ENCODE measurements at regions not wholly inside any gene's neighbourhood (a gene's known extent, or its start where the extent isn't known, plus 50 kb on each side); places are given as distances from the start of the nearest gene placed in this dataset.
A peak's percentile ranks its signal among the peaks of the same experiment; 100 is the strongest.

DNA sequence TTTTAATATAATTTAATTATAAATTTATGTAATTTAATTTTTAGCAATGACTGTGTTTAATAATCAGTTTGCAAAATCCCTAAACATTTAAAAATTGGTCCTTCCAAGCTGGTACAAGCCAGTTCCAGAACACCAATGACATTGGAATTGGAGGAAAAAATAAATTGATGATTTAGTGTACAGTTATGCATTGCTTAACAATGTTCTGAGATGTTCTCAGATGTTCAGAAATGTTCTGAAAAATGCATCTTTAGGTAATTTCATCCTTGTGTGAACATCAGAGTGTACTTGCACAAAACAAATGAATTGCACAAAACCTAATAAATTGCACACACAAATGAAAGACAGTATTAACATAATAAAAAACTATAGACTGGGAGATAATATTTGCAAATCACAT is 95.2 kb downstream of the TRIB2 start:
- Histone ChIP-seq H3K9me3 (no peaks in the 10 kb centered on the region), H3K4me3 (no peak overlapping the region), H3K4me1 (no peaks in the 10 kb centered on the region), H3K27ac (no peak overlapping the region), H3K27me3 (no peaks in the 10 kb centered on the region), H3K36me3 (replicated peaks in 1 of 2; ENCODE audit: insufficient read depth in 1 of 2, low read depth in 2 of 2) (no peaks in the 10 kb centered on the region)
- DNase-seq, result no peak
- intact Hi-C loops (cut with DNase I), result no loop called here
- ATAC-seq, result no peak
- no peak for TF ChIP-seq POLR2A (IDR thresholded peaks at IDR 0.05)
- TF ChIP-seq, protein P1, sequence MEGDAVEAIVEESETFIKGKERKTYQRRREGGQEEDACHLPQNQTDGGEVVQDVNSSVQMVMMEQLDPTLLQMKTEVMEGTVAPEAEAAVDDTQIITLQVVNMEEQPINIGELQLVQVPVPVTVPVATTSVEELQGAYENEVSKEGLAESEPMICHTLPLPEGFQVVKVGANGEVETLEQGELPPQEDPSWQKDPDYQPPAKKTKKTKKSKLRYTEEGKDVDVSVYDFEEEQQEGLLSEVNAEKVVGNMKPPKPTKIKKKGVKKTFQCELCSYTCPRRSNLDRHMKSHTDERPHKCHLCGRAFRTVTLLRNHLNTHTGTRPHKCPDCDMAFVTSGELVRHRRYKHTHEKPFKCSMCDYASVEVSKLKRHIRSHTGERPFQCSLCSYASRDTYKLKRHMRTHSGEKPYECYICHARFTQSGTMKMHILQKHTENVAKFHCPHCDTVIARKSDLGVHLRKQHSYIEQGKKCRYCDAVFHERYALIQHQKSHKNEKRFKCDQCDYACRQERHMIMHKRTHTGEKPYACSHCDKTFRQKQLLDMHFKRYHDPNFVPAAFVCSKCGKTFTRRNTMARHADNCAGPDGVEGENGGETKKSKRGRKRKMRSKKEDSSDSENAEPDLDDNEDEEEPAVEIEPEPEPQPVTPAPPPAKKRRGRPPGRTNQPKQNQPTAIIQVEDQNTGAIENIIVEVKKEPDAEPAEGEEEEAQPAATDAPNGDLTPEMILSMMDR (IDR thresholded peaks at IDR 0.05), result no peak

DNA sequence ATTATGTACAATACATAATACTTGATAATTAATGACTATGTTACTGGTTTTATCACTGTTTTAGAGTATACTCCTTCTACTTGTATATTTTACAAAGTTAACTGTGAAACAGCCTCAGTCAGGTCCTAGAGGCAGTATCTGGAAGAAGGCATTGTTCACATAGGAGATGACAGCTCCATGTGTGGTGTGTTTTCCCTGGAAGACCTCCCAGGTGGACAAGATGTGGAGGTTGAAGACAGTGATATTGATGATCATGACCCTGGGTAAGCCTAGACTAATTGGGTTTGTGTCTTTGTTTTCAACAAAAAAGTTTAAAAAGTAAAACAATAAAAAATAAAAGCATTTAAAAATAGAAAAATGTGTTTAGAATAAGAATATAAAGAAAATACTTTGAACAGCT is 96.4 kb downstream of the TRIB2 start:
- Histone ChIP-seq H3K9me3 (no peaks in the 10 kb centered on the region), H3K4me1 (no peaks in the 10 kb centered on the region), H3K4me3 (no peak overlapping the region), H3K27me3 (no peaks in the 10 kb centered on the region), H3K27ac (no peak overlapping the region), H3K36me3 (replicated peaks in 1 of 2; ENCODE audit: insufficient read depth in 1 of 2, low read depth in 2 of 2) (no peaks in the 10 kb centered on the region)
- no peak for TF ChIP-seq POLR2A (IDR thresholded peaks at IDR 0.05)
- TF ChIP-seq, protein P1 (IDR thresholded peaks at IDR 0.05), result no peak
- DNase-seq, result no peak
- no peak for ATAC-seq
- intact Hi-C loops (cut with DNase I), result no loop called here

DNA sequence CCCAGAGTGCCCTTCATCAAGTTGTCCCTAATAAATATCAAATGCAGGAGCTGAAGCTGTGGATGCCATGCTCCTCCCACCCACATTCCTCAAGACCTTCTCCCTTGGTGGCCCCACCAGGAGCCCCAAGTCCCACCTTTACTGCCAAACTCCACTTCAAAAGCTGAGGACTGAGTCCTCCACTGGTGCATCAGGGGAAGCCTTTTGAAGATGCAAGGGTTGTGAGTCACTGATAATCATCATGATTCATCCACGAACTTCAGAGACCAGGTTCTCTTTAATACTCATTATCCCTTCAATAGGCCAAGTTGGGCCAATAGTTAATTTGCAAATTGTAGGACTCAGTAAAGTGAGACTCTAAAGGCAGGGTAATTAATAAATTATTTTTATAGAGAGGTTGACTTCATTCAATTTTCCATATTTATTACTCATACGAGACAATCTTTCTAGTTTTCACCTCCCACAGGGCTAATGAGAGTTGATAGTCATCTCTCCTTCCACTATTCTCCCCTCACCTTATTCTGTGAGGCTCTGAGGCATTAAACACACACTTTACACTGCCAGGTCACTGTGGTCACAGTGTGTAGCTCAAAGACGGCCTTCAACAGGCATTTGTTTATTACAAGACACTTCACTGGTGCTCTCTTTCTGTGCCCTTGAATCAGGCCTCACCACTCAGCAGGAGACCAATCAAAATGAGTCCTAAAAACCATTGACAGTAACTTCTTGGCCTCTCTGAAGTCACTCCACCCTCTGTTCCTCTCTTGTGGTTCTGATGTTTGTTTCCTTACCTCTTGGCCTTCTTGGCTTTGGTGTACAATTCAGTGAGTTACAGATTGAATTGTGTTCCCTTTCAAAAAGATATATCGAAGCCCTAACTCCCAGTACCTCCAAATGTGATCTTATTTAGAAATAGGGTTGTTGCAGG is 99.9 kb downstream of the TRIB2 start:
- intact Hi-C loops (cut with DNase I), result no loop called here
- H3K4me3 ChIP-seq, result no peak overlapping the region
- no peak overlapping the region for H3K27ac ChIP-seq
- 79 to 87% methylated on average over 4 of the region's 4 CpGs for WGBS, 2 donors
- peaks cover 7% of the 10 kb centered on the region for H3K4me1 ChIP-seq
- H3K9me3 ChIP-seq, result no peaks in the 10 kb centered on the region
- no peaks in the 10 kb centered on the region for H3K36me3 ChIP-seq (replicated peaks in 1 of 2; ENCODE audit: insufficient read depth in 1 of 2, low read depth in 2 of 2)
- TF ChIP-seq POLR2A (IDR thresholded peaks at IDR 0.05), result no peak
- TF ChIP-seq, protein P1 (IDR thresholded peaks at IDR 0.05), result no peak
- ATAC-seq (no peak), DNase-seq (no peak)
- H3K27me3 ChIP-seq, result no peaks in the 10 kb centered on the region

DNA sequence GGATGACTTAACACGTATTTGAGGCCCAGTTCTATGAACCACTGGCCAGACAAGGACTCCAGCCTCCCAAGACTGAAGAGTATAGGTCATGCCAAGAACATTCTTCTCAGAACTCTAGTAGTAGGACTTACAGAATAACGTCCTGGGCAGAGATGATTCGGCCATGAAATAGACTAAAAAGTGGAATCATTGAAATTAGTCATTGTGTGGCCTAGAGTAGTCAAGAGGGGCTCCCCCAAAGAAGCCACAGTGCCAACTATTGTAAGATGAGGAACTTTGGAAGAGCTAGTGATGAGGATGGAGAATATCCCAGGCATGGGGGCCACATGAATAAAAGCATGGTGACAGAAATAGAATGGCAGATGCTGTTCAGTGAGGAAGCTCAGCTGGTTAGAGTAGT is 101.1 kb downstream of the TRIB2 start:
- intact Hi-C loops (cut with DNase I), result no loop called here

More for the DNA sequence above, 101.1 kb downstream of the TRIB2 start:
- DNase-seq, result no peak
- TF ChIP-seq, protein P1 (IDR thresholded peaks at IDR 0.05), result no peak
- no peak for TF ChIP-seq POLR2A (IDR thresholded peaks at IDR 0.05)
- no peaks in the 10 kb centered on the region for H3K9me3 ChIP-seq
- H3K36me3 ChIP-seq (replicated peaks in 1 of 2; ENCODE audit: insufficient read depth in 1 of 2, low read depth in 2 of 2), result no peaks in the 10 kb centered on the region
- no peaks in the 10 kb centered on the region for H3K27me3 ChIP-seq
- H3K4me1 ChIP-seq, result peaks cover 7% of the 10 kb centered on the region
- 89 to 98% methylated on average over 3 of the region's 3 CpGs for WGBS, 2 donors
- no peak for ATAC-seq
- peak overlapping the region in 1 of 4 donors; percentile 70 for H3K27ac ChIP-seq
- H3K4me3 ChIP-seq, result no peak overlapping the region

All from body of pancreas (tissue), 4 donors.